Liver (tissue), 8 donors: ENCODE measurements at regions not wholly inside any gene's neighbourhood (a gene's known extent, or its start where the extent isn't known, plus 50 kb on each side); places are given as distances from the start of the nearest gene placed in this dataset.
"Not testable (repeated sequence)": the region's sequence is repeated elsewhere in the genome, so short reads cannot be mapped to it uniquely, and the experiment has no call there.

ENCODE experiments used
- DNase-seq: peaks from one replicate; pipeline ENCODE4 v3.0.0-alpha.2; 2017; ENCODE audit warnings: low spot score
- H3K27ac ChIP-seq, 2 donors: one replicate each; pipeline ENCODE4 v1.7.0; 2013; ENCODE audit warnings: inconsistent platforms in 2 of 2, low read length in 2 of 2, control low read depth in 1 of 2, low read depth in 1 of 2, mild to moderate bottlenecking in 1 of 2
- H3K27me3 ChIP-seq, 4 donors: one replicate each; pipeline versions ENCODE4 v1.6.1 to v1.7.0; 2013; ENCODE audit warnings: low read length in 3 of 4, inconsistent platforms in 1 of 4, mild to moderate bottlenecking in 1 of 4, moderate library complexity in 1 of 4; ENCODE audit not compliant: control insufficient read depth in 4 of 4, insufficient read depth in 4 of 4
- H3K36me3 ChIP-seq, 4 donors: one replicate each; pipeline versions ENCODE4 v1.6.1 to v1.7.0; 2013; ENCODE audit warnings: low read length in 3 of 4, mild to moderate bottlenecking in 3 of 4, low read depth in 1 of 4, moderate library complexity in 1 of 4; ENCODE audit not compliant: control insufficient read depth in 4 of 4, insufficient read depth in 3 of 4
- H3K4me1 ChIP-seq, 4 donors: one replicate each; pipeline versions ENCODE4 v1.6.1 to v1.7.0; 2013; ENCODE audit warnings: low read length in 3 of 4, mild to moderate bottlenecking in 3 of 4, moderate library complexity in 1 of 4; ENCODE audit not compliant: control insufficient read depth in 4 of 4, insufficient read depth in 4 of 4
- H3K4me3 ChIP-seq, 3 donors: one replicate each; pipeline versions ENCODE4 v1.6.1 to v1.7.0; 2013; ENCODE audit warnings: low read length in 3 of 3, control low read depth in 1 of 3, low read depth in 1 of 3, mild to moderate bottlenecking in 1 of 3
- H3K9ac ChIP-seq, 2 donors: one replicate each; pipeline ENCODE4 v1.7.0; 2013; ENCODE audit warnings: low read length in 2 of 2, mild to moderate bottlenecking in 2 of 2, moderate library complexity in 2 of 2, control low read depth in 1 of 2, low read depth in 1 of 2
- H3K9me3 ChIP-seq, 4 donors: one replicate each; pipeline versions ENCODE4 v1.6.1 to v1.7.0; 2013; ENCODE audit warnings: low read length in 3 of 4; ENCODE audit not compliant: control insufficient read depth in 4 of 4
- EGR1 ChIP-seq, 2 donors: IDR thresholded peaks; 2 replicates each; pipeline ENCODE4 v1.6.1; 2016 to 2018; ENCODE audit warnings: antibody characterized with exemption in 2 of 2, low read depth in 2 of 2
- FOXA1 ChIP-seq: IDR thresholded peaks from 2 replicates; pipeline ENCODE4 v1.6.1; 2016; ENCODE audit warnings: antibody characterized with exemption
- FOXA2 ChIP-seq: IDR thresholded peaks from 2 replicates; pipeline ENCODE4 v1.6.1; 2016; ENCODE audit warnings: antibody characterized with exemption
- HNF4A ChIP-seq, 2 donors: conservative IDR thresholded peaks; 2 replicates each; pipeline ENCODE4 v1.6.1; 2016; ENCODE audit warnings: antibody characterized with exemption in 2 of 2, mild to moderate bottlenecking in 2 of 2
- HNF4G ChIP-seq: IDR thresholded peaks from 2 replicates; pipeline ENCODE4 v1.6.1; 2016; ENCODE audit warnings: antibody characterized with exemption
- JUND ChIP-seq, 2 donors: IDR thresholded peaks; 2 replicates each; pipeline ENCODE4 v1.6.1; 2016; ENCODE audit warnings: antibody characterized with exemption in 2 of 2
- NR2F2 ChIP-seq: IDR thresholded peaks from 2 replicates; pipeline ENCODE4 v1.6.1; 2016; ENCODE audit warnings: antibody characterized with exemption
- RXRA ChIP-seq, 2 donors: IDR thresholded peaks; 2 replicates each; pipeline ENCODE4 v1.6.1; 2017 to 2018; ENCODE audit warnings: antibody characterized with exemption in 2 of 2, mild to moderate bottlenecking in 1 of 2
- SP1 ChIP-seq: IDR thresholded peaks from 2 replicates; pipeline ENCODE4 v1.6.1; 2018; ENCODE audit warnings: antibody characterized with exemption, mild to moderate bottlenecking
- TAF1 ChIP-seq: conservative IDR thresholded peaks from 2 replicates; pipeline ENCODE4 v1.6.1; 2016; ENCODE audit warnings: antibody characterized with exemption, mild to moderate bottlenecking
- YY1 ChIP-seq: IDR thresholded peaks from 2 replicates; pipeline ENCODE4 v1.6.1; 2016; ENCODE audit warnings: antibody characterized with exemption, mild to moderate bottlenecking
- WGBS: extraction: QIAGEN DNeasy Blood & Tissue Kit; methylation state at CpG from one replicate; pipeline ENCODE4 v1.1.7; 2013; 5-methylcytosine and 5-hydroxymethylcytosine counted together
- TF ChIP-seq, protein P1 (sequence below): IDR thresholded peaks from 2 replicates; pipeline ENCODE4 v1.6.1; 2016; ENCODE audit warnings: antibody characterized with exemption
- TF ChIP-seq, protein P2 (sequence below): fragments of 150-350 bp; IDR thresholded peaks from 2 replicates; pipeline ENCODE4 v1.5.1; 2017; ENCODE audit warnings: improper control_type of control experiment, low read depth, low read length; ENCODE audit not compliant: missing input control
- TF ChIP-seq, protein P3 (sequence below): IDR thresholded peaks from 2 replicates; pipeline ENCODE4 v1.6.1; 2016; ENCODE audit warnings: antibody characterized with exemption, mild to moderate bottlenecking
- TF ChIP-seq, protein P4 (sequence below): IDR thresholded peaks from 2 replicates; pipeline ENCODE4 v1.6.1; 2016; ENCODE audit warnings: antibody characterized with exemption
- donor health status: healthy.
- donor health status: healthy.
- donor health status: healthy.
- donor health status: healthy.
- donor health status: healthy.

DNA sequence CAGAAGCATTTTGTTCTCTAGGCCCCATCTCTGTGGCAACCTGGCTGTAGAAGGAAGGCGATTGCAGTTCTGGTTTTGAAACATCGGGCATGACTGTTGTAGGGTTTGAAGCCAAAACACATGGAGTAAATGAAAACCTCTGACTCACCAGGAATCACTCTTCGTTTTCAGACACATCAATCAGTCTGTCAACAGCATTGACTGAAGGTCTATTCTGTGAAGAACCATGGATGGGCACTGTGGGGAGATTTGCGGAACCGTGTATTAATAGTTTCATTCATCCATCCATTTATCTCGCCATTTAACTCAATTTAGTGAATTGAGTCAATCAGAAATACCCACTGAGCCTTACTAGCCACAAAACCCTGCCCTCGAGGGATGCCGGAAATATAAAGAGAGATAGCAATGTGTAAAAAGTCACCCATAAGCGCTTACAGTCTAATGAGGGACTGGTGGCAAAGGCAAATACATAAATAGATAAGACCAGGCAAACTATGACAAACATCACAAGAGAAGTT lies 364.6 kb upstream of the PROX1 start:
- TF ChIP-seq, protein P1, sequence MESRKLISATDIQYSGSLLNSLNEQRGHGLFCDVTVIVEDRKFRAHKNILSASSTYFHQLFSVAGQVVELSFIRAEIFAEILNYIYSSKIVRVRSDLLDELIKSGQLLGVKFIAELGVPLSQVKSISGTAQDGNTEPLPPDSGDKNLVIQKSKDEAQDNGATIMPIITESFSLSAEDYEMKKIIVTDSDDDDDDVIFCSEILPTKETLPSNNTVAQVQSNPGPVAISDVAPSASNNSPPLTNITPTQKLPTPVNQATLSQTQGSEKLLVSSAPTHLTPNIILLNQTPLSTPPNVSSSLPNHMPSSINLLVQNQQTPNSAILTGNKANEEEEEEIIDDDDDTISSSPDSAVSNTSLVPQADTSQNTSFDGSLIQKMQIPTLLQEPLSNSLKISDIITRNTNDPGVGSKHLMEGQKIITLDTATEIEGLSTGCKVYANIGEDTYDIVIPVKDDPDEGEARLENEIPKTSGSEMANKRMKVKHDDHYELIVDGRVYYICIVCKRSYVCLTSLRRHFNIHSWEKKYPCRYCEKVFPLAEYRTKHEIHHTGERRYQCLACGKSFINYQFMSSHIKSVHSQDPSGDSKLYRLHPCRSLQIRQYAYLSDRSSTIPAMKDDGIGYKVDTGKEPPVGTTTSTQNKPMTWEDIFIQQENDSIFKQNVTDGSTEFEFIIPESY = no peak
- TF ChIP-seq EGR1 (IDR thresholded peaks at IDR 0.05; ENCODE audit: low read depth in 2 of 2) (no peak), JUND (IDR thresholded peaks at IDR 0.05) (no peak), RXRA (IDR thresholded peaks at IDR 0.05) (no peak), YY1 (no peak), FOXA1 (no peak), HNF4A (conservative IDR thresholded peaks at IDR 0.05) (no peak), SP1 (no peak), HNF4G (no peak), FOXA2 (no peak), NR2F2 (no peak)
- TF ChIP-seq, protein P2, sequence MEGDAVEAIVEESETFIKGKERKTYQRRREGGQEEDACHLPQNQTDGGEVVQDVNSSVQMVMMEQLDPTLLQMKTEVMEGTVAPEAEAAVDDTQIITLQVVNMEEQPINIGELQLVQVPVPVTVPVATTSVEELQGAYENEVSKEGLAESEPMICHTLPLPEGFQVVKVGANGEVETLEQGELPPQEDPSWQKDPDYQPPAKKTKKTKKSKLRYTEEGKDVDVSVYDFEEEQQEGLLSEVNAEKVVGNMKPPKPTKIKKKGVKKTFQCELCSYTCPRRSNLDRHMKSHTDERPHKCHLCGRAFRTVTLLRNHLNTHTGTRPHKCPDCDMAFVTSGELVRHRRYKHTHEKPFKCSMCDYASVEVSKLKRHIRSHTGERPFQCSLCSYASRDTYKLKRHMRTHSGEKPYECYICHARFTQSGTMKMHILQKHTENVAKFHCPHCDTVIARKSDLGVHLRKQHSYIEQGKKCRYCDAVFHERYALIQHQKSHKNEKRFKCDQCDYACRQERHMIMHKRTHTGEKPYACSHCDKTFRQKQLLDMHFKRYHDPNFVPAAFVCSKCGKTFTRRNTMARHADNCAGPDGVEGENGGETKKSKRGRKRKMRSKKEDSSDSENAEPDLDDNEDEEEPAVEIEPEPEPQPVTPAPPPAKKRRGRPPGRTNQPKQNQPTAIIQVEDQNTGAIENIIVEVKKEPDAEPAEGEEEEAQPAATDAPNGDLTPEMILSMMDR = no peak
- TF ChIP-seq, protein P3, sequence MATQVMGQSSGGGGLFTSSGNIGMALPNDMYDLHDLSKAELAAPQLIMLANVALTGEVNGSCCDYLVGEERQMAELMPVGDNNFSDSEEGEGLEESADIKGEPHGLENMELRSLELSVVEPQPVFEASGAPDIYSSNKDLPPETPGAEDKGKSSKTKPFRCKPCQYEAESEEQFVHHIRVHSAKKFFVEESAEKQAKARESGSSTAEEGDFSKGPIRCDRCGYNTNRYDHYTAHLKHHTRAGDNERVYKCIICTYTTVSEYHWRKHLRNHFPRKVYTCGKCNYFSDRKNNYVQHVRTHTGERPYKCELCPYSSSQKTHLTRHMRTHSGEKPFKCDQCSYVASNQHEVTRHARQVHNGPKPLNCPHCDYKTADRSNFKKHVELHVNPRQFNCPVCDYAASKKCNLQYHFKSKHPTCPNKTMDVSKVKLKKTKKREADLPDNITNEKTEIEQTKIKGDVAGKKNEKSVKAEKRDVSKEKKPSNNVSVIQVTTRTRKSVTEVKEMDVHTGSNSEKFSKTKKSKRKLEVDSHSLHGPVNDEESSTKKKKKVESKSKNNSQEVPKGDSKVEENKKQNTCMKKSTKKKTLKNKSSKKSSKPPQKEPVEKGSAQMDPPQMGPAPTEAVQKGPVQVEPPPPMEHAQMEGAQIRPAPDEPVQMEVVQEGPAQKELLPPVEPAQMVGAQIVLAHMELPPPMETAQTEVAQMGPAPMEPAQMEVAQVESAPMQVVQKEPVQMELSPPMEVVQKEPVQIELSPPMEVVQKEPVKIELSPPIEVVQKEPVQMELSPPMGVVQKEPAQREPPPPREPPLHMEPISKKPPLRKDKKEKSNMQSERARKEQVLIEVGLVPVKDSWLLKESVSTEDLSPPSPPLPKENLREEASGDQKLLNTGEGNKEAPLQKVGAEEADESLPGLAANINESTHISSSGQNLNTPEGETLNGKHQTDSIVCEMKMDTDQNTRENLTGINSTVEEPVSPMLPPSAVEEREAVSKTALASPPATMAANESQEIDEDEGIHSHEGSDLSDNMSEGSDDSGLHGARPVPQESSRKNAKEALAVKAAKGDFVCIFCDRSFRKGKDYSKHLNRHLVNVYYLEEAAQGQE = no peak
- TF ChIP-seq, protein P4, sequence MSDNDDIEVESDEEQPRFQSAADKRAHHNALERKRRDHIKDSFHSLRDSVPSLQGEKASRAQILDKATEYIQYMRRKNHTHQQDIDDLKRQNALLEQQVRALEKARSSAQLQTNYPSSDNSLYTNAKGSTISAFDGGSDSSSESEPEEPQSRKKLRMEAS = no peak
- no peak overlapping the region for H3K4me3 ChIP-seq
- 89% methylated on average over 9 of the region's 9 CpGs for WGBS
- no peak overlapping the region for H3K9ac ChIP-seq
- H3K9me3 ChIP-seq = no peaks in the 10 kb centered on the region
- H3K27me3 ChIP-seq = no peaks in the 10 kb centered on the region
- no peaks in the 10 kb centered on the region for H3K4me1 ChIP-seq
- H3K27ac ChIP-seq = no peak overlapping the region
- no peaks in the 10 kb centered on the region for H3K36me3 ChIP-seq
- DNase-seq = no peak

DNA sequence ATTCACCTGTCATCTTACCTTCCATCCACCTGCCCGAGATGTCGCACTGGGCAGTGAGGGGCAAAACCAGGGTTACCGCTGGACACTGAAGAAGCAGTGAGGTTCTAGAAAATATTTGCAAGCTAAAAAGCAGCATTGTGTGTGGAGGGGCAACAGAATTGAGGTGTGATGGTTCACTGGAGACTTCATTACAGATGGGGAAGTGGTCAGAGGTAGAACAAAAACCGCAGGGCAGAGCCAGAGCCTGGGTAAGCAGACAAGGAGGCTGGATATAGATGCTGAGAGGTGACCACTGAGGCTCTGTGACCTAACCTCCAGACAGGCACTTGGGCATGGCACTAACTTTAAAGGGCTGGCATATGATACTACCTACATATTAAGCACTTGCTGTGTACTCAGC lies 363.9 kb upstream of the PROX1 start:
- Histone ChIP-seq H3K36me3 (no peaks in the 10 kb centered on the region), H3K27ac (no peak overlapping the region), H3K4me3 (no peak overlapping the region), H3K9me3 (no peaks in the 10 kb centered on the region), H3K4me1 (no peaks in the 10 kb centered on the region), H3K27me3 (no peaks in the 10 kb centered on the region), H3K9ac (no peak overlapping the region)
- no peak for DNase-seq
- WGBS = 73% methylated on average over 4 of the region's 4 CpGs
- TF ChIP-seq EGR1 (IDR thresholded peaks at IDR 0.05; ENCODE audit: low read depth in 2 of 2) (no peak), SP1 (no peak), JUND (IDR thresholded peaks at IDR 0.05) (no peak), HNF4A (conservative IDR thresholded peaks at IDR 0.05) (no peak), TAF1 (no peak)
- TF ChIP-seq, protein P4 = no peak
- TF ChIP-seq, protein P2 = no peak

DNA sequence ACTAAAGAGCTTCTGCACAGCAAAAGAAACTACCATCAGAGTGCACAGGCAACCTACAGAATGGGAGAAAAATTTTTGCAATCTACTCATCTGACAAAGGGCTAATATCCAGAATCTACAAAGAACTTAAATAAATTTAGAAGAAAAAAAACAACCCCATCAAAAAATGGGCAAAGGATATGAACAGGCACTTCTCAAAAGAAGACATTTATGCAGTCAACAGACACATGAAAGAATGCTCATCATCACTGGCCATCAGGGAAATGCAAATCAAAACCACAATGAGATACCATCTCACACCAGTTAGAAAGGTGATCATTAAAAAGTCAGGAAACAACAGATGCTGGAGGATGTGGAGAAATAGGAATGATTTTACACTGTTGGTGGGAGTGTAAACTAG lies 351.0 kb upstream of the PROX1 start:
- not testable (repeated sequence) for H3K9ac ChIP-seq, DNase-seq, H3K36me3 ChIP-seq, H3K4me1 ChIP-seq, H3K4me3 ChIP-seq, H3K27me3 ChIP-seq, H3K9me3 ChIP-seq, H3K27ac ChIP-seq
